Small intestine (tissue), 7 donors: ENCODE measurements at regions not wholly inside any gene's neighbourhood (a gene's known extent, or its start where the extent isn't known, plus 50 kb on each side); places are given as distances from the start of the nearest gene placed in this dataset.
"Not testable (repeated sequence)": the region's sequence is repeated elsewhere in the genome, so short reads cannot be mapped to it uniquely, and the experiment has no call there.

ENCODE experiments used
- DNase-seq, 2 donors: peaks; one replicate each; pipeline versions ENCODE4 v3.0.0 to v3.0.0-alpha.2; 2013
- FAIRE-seq: peaks from 2 replicates; lab custom pipeline; 2012; peaks lifted over from hg19 to GRCh38; lab: Jason Lieb, UNC
- H3K27ac ChIP-seq, 3 donors: one replicate each; pipeline ENCODE4 v1.5.1; 2013; ENCODE audit warnings: low read length in 2 of 3, mild to moderate bottlenecking in 2 of 3, control low read depth in 1 of 3, inconsistent platforms in 1 of 3, low read depth in 1 of 3, moderate library complexity in 1 of 3
- H3K27me3 ChIP-seq, 3 donors: one replicate each; pipeline ENCODE4 v1.6.1; 2013; ENCODE audit warnings: low read length in 3 of 3, inconsistent platforms in 1 of 3; ENCODE audit not compliant: control insufficient read depth in 3 of 3, insufficient read depth in 3 of 3
- H3K36me3 ChIP-seq, 3 donors: one replicate each; pipeline ENCODE4 v1.6.1; 2013; ENCODE audit warnings: low read length in 3 of 3, inconsistent platforms in 1 of 3, low read depth in 1 of 3, mild to moderate bottlenecking in 1 of 3, moderate library complexity in 1 of 3; ENCODE audit not compliant: control insufficient read depth in 3 of 3, insufficient read depth in 2 of 3
- H3K4me1 ChIP-seq, 3 donors: one replicate each; pipeline ENCODE4 v1.6.1; 2013; ENCODE audit warnings: low read length in 2 of 3, inconsistent platforms in 1 of 3, low read depth in 1 of 3, mild to moderate bottlenecking in 1 of 3, moderate library complexity in 1 of 3; ENCODE audit not compliant: control insufficient read depth in 3 of 3, insufficient read depth in 2 of 3
- H3K4me3 ChIP-seq, 3 donors: one replicate each; pipeline ENCODE4 v1.5.1; 2013; ENCODE audit warnings: low read length in 3 of 3, control low read depth in 1 of 3, inconsistent platforms in 1 of 3, low read depth in 1 of 3, mild to moderate bottlenecking in 1 of 3, moderate library complexity in 1 of 3
- H3K9me3 ChIP-seq, 2 donors: one replicate each; pipeline ENCODE4 v1.6.1; 2013; ENCODE audit warnings: low read depth in 1 of 2, low read length in 1 of 2; ENCODE audit not compliant: control insufficient read depth in 2 of 2, insufficient read depth in 1 of 2
- WGBS, 3 donors: extraction: QIAGEN DNeasy Blood & Tissue Kit; methylation state at CpG; one replicate each; pipeline ENCODE4 v1.1.7; 2013; 5-methylcytosine and 5-hydroxymethylcytosine counted together
- donor health status: healthy with polysubstance abuse.
- donor health status: control.
- donor health status: control.
- donor health status: Bipolar disorder and iron deficiency.
- donor health status: healthy.

DNA sequence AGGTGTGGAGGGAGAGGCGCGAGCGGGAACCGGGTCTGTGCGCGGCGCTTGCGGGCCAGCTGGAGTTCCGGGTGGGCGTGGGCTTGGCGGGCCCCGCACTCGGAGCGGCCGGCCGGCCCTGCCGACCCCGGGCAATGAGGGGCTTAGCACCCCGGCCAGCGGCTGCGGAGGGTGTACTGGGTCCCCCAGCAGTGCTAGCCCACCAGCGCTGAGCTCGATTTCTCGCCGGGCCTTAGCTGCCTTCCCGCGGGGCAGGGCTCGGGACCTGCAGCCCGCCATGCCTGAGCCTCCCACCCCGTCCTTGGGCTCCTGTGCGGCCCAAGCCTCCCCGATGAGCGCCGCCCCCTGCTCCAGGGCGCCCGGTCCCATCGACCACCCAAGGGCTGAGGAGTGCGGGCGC is 130.5 kb downstream of the DCLK3 start:
- DNase-seq, H3K4me3 ChIP-seq, H3K4me1 ChIP-seq, FAIRE-seq, H3K27me3 ChIP-seq, H3K27ac ChIP-seq, H3K36me3 ChIP-seq, H3K9me3 ChIP-seq: not testable (repeated sequence)
- 93 to 95% (median 94%) methylated on average over 31 to 39 of the region's 39 CpGs for WGBS, 3 donors

DNA sequence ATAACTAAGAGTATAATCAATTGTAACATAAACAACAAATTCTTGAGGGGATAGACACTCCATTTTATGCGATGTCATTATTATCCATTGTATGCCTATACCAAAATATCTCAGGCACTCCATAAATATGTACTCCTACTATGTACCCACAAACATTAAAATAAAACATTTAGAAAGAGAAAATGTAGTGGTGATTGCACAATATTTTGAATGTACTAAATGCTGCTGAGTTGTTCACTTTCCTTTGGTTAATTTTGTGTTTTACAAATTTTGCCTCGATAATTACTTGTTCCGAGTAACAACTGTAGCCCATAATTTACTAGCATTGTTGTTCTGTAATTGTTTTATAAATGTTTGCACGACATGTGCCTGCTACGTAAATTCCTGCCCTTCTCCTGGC is 131.3 kb downstream of the DCLK3 start:
- H3K9me3 ChIP-seq: no peaks in the 10 kb centered on the region
- H3K27ac ChIP-seq: no peak overlapping the region
- H3K4me3 ChIP-seq: no peak overlapping the region
- no peak for DNase-seq
- no peaks in the 10 kb centered on the region for H3K36me3 ChIP-seq
- FAIRE-seq: no peak
- H3K4me1 ChIP-seq: no peaks in the 10 kb centered on the region
- no peaks in the 10 kb centered on the region for H3K27me3 ChIP-seq
- 91 to 94% (median 91%) methylated on average over 5 of the region's 5 CpGs for WGBS, 3 donors

DNA sequence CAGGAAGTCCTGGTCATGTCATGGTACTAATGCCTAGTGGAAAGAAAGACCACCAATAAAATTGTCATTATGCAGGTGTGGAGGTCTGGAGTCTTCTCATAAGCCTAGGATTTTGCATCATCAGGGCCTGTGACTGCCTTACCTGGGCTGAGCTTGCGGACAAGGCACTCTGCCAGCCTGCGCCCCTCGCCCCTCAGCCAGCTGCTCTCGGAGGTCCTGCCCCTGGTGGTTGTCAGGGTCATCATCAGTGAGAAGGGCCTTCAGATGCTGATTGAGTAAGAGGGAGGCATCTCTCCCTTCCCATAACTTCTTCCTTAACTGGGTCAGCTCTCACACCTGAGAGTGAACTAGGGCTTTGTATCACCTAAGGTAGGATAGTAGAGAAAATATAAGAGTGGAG is 132.8 kb downstream of the DCLK3 start:
- Histone ChIP-seq H3K27ac (no peak overlapping the region), H3K4me3 (no peak overlapping the region), H3K27me3 (no peaks in the 10 kb centered on the region), H3K9me3 (no peaks in the 10 kb centered on the region), H3K4me1 (no peaks in the 10 kb centered on the region), H3K36me3 (no peaks in the 10 kb centered on the region)
- FAIRE-seq: no peak
- WGBS, 3 donors: 69 to 94% (median 71%) methylated on average over 4 of the region's 4 CpGs
- no peak for DNase-seq

DNA sequence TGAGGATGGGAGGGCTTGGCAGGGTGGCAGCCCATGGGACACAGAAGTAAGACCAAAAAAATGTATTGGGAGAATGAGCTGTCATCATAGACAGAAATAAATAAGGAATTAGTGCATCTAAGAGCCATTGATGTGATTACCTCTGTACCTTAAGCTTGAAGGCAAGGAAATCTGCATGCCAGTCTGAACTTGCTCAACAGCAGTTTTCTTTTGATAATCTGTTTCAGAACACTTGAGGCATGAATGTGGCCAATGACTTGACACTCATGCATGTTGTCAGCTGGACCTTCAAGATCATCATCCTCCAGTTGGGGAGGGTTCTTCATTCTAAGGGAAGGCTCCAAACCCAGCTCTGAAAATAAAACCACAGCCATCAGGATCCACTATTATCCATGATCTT is 148.5 kb downstream of the DCLK3 start:
- no peaks in the 10 kb centered on the region for H3K9me3 ChIP-seq
- FAIRE-seq: no peak
- H3K4me1 ChIP-seq: no peaks in the 10 kb centered on the region

DNA sequence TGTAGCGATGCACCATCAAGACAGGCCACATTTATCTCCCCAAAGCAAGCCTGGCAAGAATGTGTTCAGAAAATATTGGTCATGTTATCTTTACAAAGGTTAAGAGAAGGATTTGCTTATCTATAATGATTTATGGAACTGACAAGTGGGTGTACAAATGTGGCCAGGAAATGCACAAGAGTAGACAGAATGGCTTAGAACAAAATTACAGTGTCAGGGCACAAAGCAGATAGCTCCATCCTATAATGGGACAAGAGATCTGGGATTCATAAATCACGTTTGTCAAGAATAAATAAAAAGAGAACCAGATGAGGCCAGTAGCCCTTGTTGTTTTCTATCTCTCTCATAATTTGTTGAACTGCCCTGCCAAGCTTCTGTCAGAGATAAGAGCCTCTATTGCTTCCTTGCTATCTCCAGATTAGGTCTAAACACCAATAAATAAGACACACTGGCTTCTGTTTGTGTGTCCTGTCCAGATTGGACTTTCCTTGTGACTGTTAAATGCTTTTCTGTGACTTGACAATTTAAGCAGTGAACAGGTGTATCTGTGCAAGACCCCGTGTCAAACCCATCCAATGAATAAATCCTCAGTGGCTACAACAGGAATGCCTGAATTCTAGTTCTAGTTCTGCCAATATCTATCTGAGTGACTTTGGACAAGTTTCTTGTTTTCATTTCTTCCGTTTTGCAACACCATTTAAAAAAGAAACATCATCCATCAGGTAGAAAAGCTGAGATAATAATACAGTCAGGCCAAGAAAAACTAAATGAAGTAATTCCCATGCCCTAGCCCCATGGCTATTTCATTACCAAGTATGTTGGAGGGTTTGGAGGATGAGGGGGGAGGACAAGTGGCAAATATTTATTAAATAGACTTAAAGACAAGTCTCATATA is 157.2 kb downstream of the DCLK3 start:
- FAIRE-seq: no peak
- Histone ChIP-seq H3K27ac (no peak overlapping the region), H3K27me3 (peaks cover 0 to 6% (median 0%) of the 10 kb centered on the region in 3 donors), H3K36me3 (no peaks in the 10 kb centered on the region), H3K9me3 (no peaks in the 10 kb centered on the region), H3K4me1 (no peaks in the 10 kb centered on the region), H3K4me3 (no peak overlapping the region)
- no peak for DNase-seq
- WGBS, 3 donors: 9 to 22% (median 17%) methylated on average over 4 of the region's 4 CpGs

More for the DNA sequence above, 148.5 kb downstream of the DCLK3 start:
- Histone ChIP-seq H3K4me3 (no peak overlapping the region), H3K27me3 (no peaks in the 10 kb centered on the region), H3K27ac (no peak overlapping the region), H3K36me3 (no peaks in the 10 kb centered on the region)
- no peak for DNase-seq

DNA sequence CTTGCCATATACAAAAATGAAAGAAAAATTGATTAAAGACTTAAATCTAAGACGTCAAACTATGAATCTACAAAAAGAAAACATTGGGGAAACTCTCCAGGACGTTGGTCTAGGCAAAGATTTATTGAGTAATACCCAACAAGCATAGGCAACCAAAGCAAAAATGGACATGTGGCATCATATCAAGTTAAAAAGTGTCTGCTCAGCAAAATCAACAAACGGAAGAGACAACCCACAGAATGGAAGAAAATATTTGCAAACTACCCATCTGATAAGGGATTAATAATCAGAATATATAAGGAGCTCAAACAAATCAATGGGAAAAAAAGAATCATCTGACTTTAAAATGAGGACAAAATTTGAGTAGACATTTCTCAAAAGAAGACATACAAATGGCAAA is 160.9 kb downstream of the DCLK3 start:
- H3K9me3 ChIP-seq: no peaks in the 10 kb centered on the region
- H3K27me3 ChIP-seq: peaks cover 0 to 6% (median 0%) of the 10 kb centered on the region in 3 donors
- FAIRE-seq: no peak
- H3K4me3 ChIP-seq: no peak overlapping the region
- H3K4me1 ChIP-seq: no peaks in the 10 kb centered on the region
- no peak for DNase-seq
- 38 to 55% (median 41%) methylated on average over 3 of the region's 3 CpGs for WGBS, 3 donors
- H3K27ac ChIP-seq: no peak overlapping the region
- H3K36me3 ChIP-seq: no peaks in the 10 kb centered on the region

DNA sequence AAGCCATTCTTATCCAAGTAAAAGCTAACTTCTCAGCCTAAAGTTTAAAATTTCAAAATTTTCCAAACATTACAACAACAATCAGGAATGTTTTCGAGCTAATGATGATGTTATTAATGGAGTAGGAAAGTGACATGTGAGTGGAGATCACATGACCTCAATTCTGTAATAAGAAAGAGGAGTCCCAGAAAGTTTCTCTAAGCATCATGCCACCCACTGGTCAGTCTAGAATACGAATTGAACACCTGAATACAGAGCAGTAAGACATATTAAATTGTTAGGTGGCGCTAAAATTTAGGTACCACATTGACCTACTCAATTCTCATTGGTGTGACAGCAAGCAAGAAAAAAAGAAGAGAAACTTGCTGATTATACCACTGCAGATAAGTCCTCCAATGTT is 163.9 kb downstream of the DCLK3 start:
- Histone ChIP-seq H3K36me3 (no peaks in the 10 kb centered on the region), H3K4me3 (no peak overlapping the region), H3K4me1 (no peaks in the 10 kb centered on the region), H3K27me3 (peaks cover 0 to 2% (median 0%) of the 10 kb centered on the region in 3 donors), H3K9me3 (no peaks in the 10 kb centered on the region), H3K27ac (no peak overlapping the region)
- WGBS, 3 donors: 63 to 73% (median 69%) methylated on average over 3 of the region's 3 CpGs
- no peak for DNase-seq
- no peak for FAIRE-seq
